H1 (cell line): ENCODE measurements at regions not wholly inside any gene's neighbourhood (a gene's known extent, or its start where the extent isn't known, plus 50 kb on each side); places are given as distances from the start of the nearest gene placed in this dataset.

Experiments
- CBX8 ChIP-seq: fragments of 300-800, 300-1000 bp; sonication (generic); IDR thresholded peaks from 2 replicates; pipeline ENCODE4 v1.7.1; 2016; ENCODE audit warnings: low read depth, low read length, borderline replicate concordance
- CTCF ChIP-seq, 3 experiments: IDR thresholded peaks; 1 replicate in 2 of 3; 2 replicates in 1 of 3; pipeline versions ENCODE4 v1.5.1 to v1.6.1; 2011; ENCODE audit warnings: low read length in 3 of 3, mild to moderate bottlenecking in 3 of 3, inconsistent platforms in 2 of 3, low read depth in 1 of 3, moderate library complexity in 1 of 3; ENCODE audit not compliant: insufficient read depth in 1 of 3; ENCODE audit errors: control extremely low read depth in 1 of 3
- EZH2 ChIP-seq: fragments of 200-600 bp; sonication (generic); IDR thresholded peaks from 2 replicates; pipeline ENCODE4 v1.7.1; 2012; ENCODE audit warnings: low read depth, mild to moderate bottlenecking, moderate library complexity, low read length, inconsistent platforms; ENCODE audit not compliant: severe bottlenecking
- POLR2AphosphoS5 ChIP-seq: IDR thresholded peaks from 2 replicates; pipeline ENCODE4 v1.6.1; 2011; ENCODE audit warnings: low read depth, low read length
- POU5F1 ChIP-seq: IDR thresholded peaks from 2 replicates; pipeline ENCODE4 v1.6.1; 2011; ENCODE audit warnings: low read depth, mild to moderate bottlenecking, low read length, moderate library complexity
- RFX5 ChIP-seq: IDR thresholded peaks from 2 replicates; pipeline ENCODE4 v1.6.1; 2011; ENCODE audit warnings: low read depth, low read length, improper control_type of control experiment, borderline replicate concordance
- SP2 ChIP-seq: IDR thresholded peaks from 2 replicates; pipeline ENCODE4 v1.6.1; 2012; ENCODE audit warnings: mild to moderate bottlenecking, low read length, inconsistent platforms
- SP4 ChIP-seq: IDR thresholded peaks from 2 replicates; pipeline ENCODE4 v1.6.1; 2012; ENCODE audit warnings: low read length, inconsistent platforms
- TF ChIP-seq, protein P1 (sequence below): IDR thresholded peaks from 2 replicates; pipeline ENCODE4 v1.6.1; 2011; ENCODE audit warnings: low read length, improper control_type of control experiment

DNA sequence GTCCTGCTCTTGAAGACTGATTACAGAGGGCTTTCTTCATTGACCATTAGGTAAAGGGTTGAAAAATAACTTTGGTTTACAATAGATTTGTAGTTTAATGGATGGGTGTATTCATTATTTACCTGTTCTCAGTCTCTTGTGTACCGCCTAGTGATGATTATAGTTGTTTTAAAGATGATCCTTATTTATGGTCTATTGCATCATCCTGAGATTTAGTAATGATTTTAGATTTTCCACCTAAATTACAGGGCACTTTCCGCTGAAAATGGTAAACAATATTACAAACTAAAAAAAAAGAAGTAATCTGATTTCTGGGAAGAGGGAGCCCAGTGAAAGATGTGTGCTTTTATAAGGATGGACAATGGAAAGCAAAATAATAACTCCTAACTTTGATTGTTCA lies 78.4 kb upstream of the TMEM33 start:
- TF ChIP-seq, protein P1, sequence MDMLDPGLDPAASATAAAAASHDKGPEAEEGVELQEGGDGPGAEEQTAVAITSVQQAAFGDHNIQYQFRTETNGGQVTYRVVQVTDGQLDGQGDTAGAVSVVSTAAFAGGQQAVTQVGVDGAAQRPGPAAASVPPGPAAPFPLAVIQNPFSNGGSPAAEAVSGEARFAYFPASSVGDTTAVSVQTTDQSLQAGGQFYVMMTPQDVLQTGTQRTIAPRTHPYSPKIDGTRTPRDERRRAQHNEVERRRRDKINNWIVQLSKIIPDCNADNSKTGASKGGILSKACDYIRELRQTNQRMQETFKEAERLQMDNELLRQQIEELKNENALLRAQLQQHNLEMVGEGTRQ, result no peak
- TF ChIP-seq POLR2AphosphoS5, result no peak
- TF ChIP-seq POU5F1, result no peak
- no peak for TF ChIP-seq SP4
- TF ChIP-seq CBX8, result no peak
- no peak for TF ChIP-seq EZH2
- TF ChIP-seq SP2, result no peak
- no peak for TF ChIP-seq CTCF (IDR thresholded peaks at IDR 0.05; ENCODE audit: control extremely low read depth in 1 of 3, insufficient read depth in 1 of 3, low read depth in 1 of 3, low read length in 3 of 3)
- TF ChIP-seq RFX5, result no peak
